Activated B cell treated with CpG ODN at 0.5 μM for 24 hours (primary cell): ENCODE measurements at regions not wholly inside any gene's neighbourhood (a gene's known extent, or its start where the extent isn't known, plus 50 kb on each side); places are given as distances from the start of the nearest gene placed in this dataset.

ENCODE experiments used
- ATAC-seq: fragments of 200-7000 bp; cut with Tn5 transposase; one replicate; pipeline ENCODE4 v1.10.0; 2021; ENCODE audit warnings: low read depth, mild to moderate bottlenecking, moderate library complexity
- CTCF ChIA-PET: fragments of 350-600 bp; sonication (Branson Sonifier 250); formaldehyde crosslinking; loops from one replicate; lab custom pipeline; 2021; ENCODE audit warnings: antibody characterized with exemption; lab: Charles Lee
- POLR2A ChIA-PET: fragments of 350-600 bp; sonication (Branson Sonifier 250); formaldehyde crosslinking; loops from one replicate; lab custom pipeline; 2021; ENCODE audit warnings: antibody characterized with exemption; lab: Charles Lee
- DNase-seq: peaks from one replicate; pipeline ENCODE4 v3.0.0; 2022
- H3K27ac Mint-ChIP-seq: one replicate; pipeline ENCODE4 v1.8.0; 2020; ENCODE audit warnings: mixed read lengths
- H3K27me3 Mint-ChIP-seq: one replicate; pipeline ENCODE4 v1.8.0; 2021; ENCODE audit warnings: mixed read lengths
- H3K36me3 Mint-ChIP-seq: one replicate; pipeline ENCODE4 v1.8.0; 2021; ENCODE audit warnings: low read depth, mixed read lengths
- H3K4me1 Mint-ChIP-seq: one replicate; pipeline ENCODE4 v1.8.0; 2021; ENCODE audit warnings: mixed read lengths
- H3K4me3 Mint-ChIP-seq: one replicate; pipeline ENCODE4 v1.8.0; 2020; ENCODE audit warnings: mild to moderate bottlenecking, mixed read lengths
- H3K9me3 Mint-ChIP-seq: one replicate; pipeline ENCODE4 v1.8.0; 2020; ENCODE audit warnings: mixed read lengths
- CTCF ChIP-seq: fragments of 200-600 bp; IDR thresholded peaks from one replicate; pipeline ENCODE4 v1.8.0; 2022; ENCODE audit warnings: antibody characterized with exemption, mild to moderate bottlenecking
- intact Hi-C: fragments of 100-400 bp; cut with micrococcal nuclease; formaldehyde crosslinking; loops from one replicate; pipeline ENCODE4 v1.15.1; 2024

GRCh38 chr10:78777867-78778266 lies 290.9 kb upstream of the ZMIZ1 start:
- Mint-ChIP-seq H3K9me3 (no peaks in the 10 kb centered on the region), H3K27me3 (peaks cover 6% of the 10 kb centered on the region), H3K4me3 (no peak overlapping the region), H3K4me1 (no peaks in the 10 kb centered on the region), H3K36me3 (no peaks in the 10 kb centered on the region), H3K27ac (no peak overlapping the region)
- DNase-seq (no peak), ATAC-seq (no peak)
- ChIA-PET POLR2A (no interaction called here), CTCF (no interaction called here)
- intact Hi-C loops: no loop called here
- TF ChIP-seq CTCF: no peak

GRCh38 chr10:78778444-78779338 lies 290.1 kb upstream of the ZMIZ1 start:
- Mint-ChIP-seq H3K27me3 (peaks cover 13% of the 10 kb centered on the region), H3K4me3 (no peak overlapping the region), H3K27ac (no peak overlapping the region), H3K4me1 (no peaks in the 10 kb centered on the region), H3K9me3 (peaks cover 4% of the 10 kb centered on the region), H3K36me3 (no peaks in the 10 kb centered on the region)
- ATAC-seq (no peak), DNase-seq (no peak)
- CTCF ChIA-PET: no interaction called here
- intact Hi-C loops: no loop called here
- TF ChIP-seq CTCF: no peak
- POLR2A ChIA-PET: no interaction called here

- H3K36me3 Mint-ChIP-seq: no peaks in the 10 kb centered on the region
- ATAC-seq (no peak), DNase-seq (no peak)
- no peak overlapping the region for H3K4me3 Mint-ChIP-seq
- intact Hi-C loops: no loop called here
- TF ChIP-seq CTCF: no peak
- no peak overlapping the region for H3K27ac Mint-ChIP-seq
- H3K27me3 Mint-ChIP-seq: peaks cover 18% of the 10 kb centered on the region
- CTCF ChIA-PET: no interaction called here
- POLR2A ChIA-PET: no interaction called here
- peaks cover 4% of the 10 kb centered on the region for H3K9me3 Mint-ChIP-seq
- no peaks in the 10 kb centered on the region for H3K4me1 Mint-ChIP-seq
Measured at GRCh38 chr10:78779339-78779955, 289.3 kb upstream of the ZMIZ1 start.

GRCh38 chr10:78780551-78780961 lies 288.2 kb upstream of the ZMIZ1 start:
- Mint-ChIP-seq H3K9me3 (peaks cover 4% of the 10 kb centered on the region), H3K27ac (no peak overlapping the region), H3K4me1 (no peaks in the 10 kb centered on the region), H3K27me3 (peaks cover 22% of the 10 kb centered on the region), H3K36me3 (no peaks in the 10 kb centered on the region), H3K4me3 (no peak overlapping the region)
- POLR2A ChIA-PET: no interaction called here
- ATAC-seq: no peak
- no peak for TF ChIP-seq CTCF
- CTCF ChIA-PET: no interaction called here
- intact Hi-C loops: no loop called here
- no peak for DNase-seq

GRCh38 chr10:78781251-78781913 lies 287.4 kb upstream of the ZMIZ1 start:
- DNase-seq: no peak
- ATAC-seq: no peak
- ChIA-PET POLR2A (no interaction called here), CTCF (no interaction called here)
- peaks cover 22% of the 10 kb centered on the region for H3K27me3 Mint-ChIP-seq
- peaks cover 4% of the 10 kb centered on the region for H3K9me3 Mint-ChIP-seq
- intact Hi-C loops: no loop called here
- no peak overlapping the region for H3K4me3 Mint-ChIP-seq
- H3K4me1 Mint-ChIP-seq: no peaks in the 10 kb centered on the region
- TF ChIP-seq CTCF: no peak
- H3K27ac Mint-ChIP-seq: no peak overlapping the region
- no peaks in the 10 kb centered on the region for H3K36me3 Mint-ChIP-seq
